ENCODE measurements at regions not wholly inside any gene's neighbourhood (a gene's known extent, or its start where the extent isn't known, plus 50 kb on each side); places are given as distances from the start of the nearest gene placed in this dataset.

- H3K4me3 ChIP-seq (ENCODE audit: low read depth, low read length) = no peak overlapping the region
- H3K27me3 ChIP-seq (replicated peaks) = no peaks in the 10 kb centered on the region
- TF ChIP-seq CTCF (IDR thresholded peaks at IDR 0.05; ENCODE audit: low read depth, low read length, missing control alignments) = no peak
- no peaks in the 10 kb centered on the region for H3K36me3 ChIP-seq (replicated peaks)
- peak; percentile 81 for DNase-seq
- H3K27ac ChIP-seq = peak overlapping the region; percentile 16
- in situ Hi-C loops (cut with HindIII; ENCODE audit: low pct_ligation_motif_present, low sequenced_read_pairs) = no loop called here
These were observed 344.3 kb downstream of the MATN1 start for GRCh38 chr1:30378991-30379581.

- H3K27me3 ChIP-seq (replicated peaks) = no peaks in the 10 kb centered on the region
- in situ Hi-C loops (cut with HindIII; ENCODE audit: low pct_ligation_motif_present, low sequenced_read_pairs) = no loop called here
- no peak overlapping the region for H3K27ac ChIP-seq
- DNase-seq = no peak
- TF ChIP-seq CTCF (IDR thresholded peaks at IDR 0.05; ENCODE audit: low read depth, low read length, missing control alignments) = no peak
- H3K4me3 ChIP-seq (ENCODE audit: low read depth, low read length) = no peak overlapping the region
- no peaks in the 10 kb centered on the region for H3K36me3 ChIP-seq (replicated peaks)
These were observed 345.3 kb downstream of the MATN1 start for GRCh38 chr1:30378003-30378596.

GRCh38 chr1:30377230-30378002 is 346.0 kb downstream of the MATN1 start:
- H3K27ac ChIP-seq = no peak overlapping the region
- H3K27me3 ChIP-seq (replicated peaks) = no peaks in the 10 kb centered on the region
- no peak for DNase-seq
- no peak for TF ChIP-seq CTCF (IDR thresholded peaks at IDR 0.05; ENCODE audit: low read depth, low read length, missing control alignments)
- in situ Hi-C loops (cut with HindIII; ENCODE audit: low pct_ligation_motif_present, low sequenced_read_pairs) = no loop called here
- no peaks in the 10 kb centered on the region for H3K36me3 ChIP-seq (replicated peaks)
- no peak overlapping the region for H3K4me3 ChIP-seq (ENCODE audit: low read depth, low read length)

- in situ Hi-C loops (cut with HindIII; ENCODE audit: low pct_ligation_motif_present, low sequenced_read_pairs) = no loop called here
- H3K36me3 ChIP-seq (replicated peaks) = no peaks in the 10 kb centered on the region
- no peak for TF ChIP-seq CTCF (IDR thresholded peaks at IDR 0.05; ENCODE audit: low read depth, low read length, missing control alignments)
- H3K27ac ChIP-seq = no peak overlapping the region
- H3K27me3 ChIP-seq (replicated peaks) = no peaks in the 10 kb centered on the region
- H3K4me3 ChIP-seq (ENCODE audit: low read depth, low read length) = no peak overlapping the region
- DNase-seq = no peak
These were observed 347.2 kb downstream of the MATN1 start for GRCh38 chr1:30376054-30376697.

- no peaks in the 10 kb centered on the region for H3K27me3 ChIP-seq (replicated peaks)
- no peak for TF ChIP-seq CTCF (IDR thresholded peaks at IDR 0.05; ENCODE audit: low read depth, low read length, missing control alignments)
- H3K36me3 ChIP-seq (replicated peaks) = no peaks in the 10 kb centered on the region
- no peak for DNase-seq
- H3K4me3 ChIP-seq (ENCODE audit: low read depth, low read length) = no peak overlapping the region
- H3K27ac ChIP-seq = no peak overlapping the region
- in situ Hi-C loops (cut with HindIII; ENCODE audit: low pct_ligation_motif_present, low sequenced_read_pairs) = no loop called here
These were observed 348.2 kb downstream of the MATN1 start for GRCh38 chr1:30375156-30375555.
